ENCODE measurements at regions not wholly inside any gene's neighbourhood (a gene's known extent, or its start where the extent isn't known, plus 50 kb on each side); places are given as distances from the start of the nearest gene placed in this dataset.

- Mint-ChIP-seq H3K9me3 (peaks cover 7% of the 10 kb centered on the region), H3K4me1 (peaks cover 6% of the 10 kb centered on the region), H3K27me3 (ENCODE audit: low read depth) (no peaks in the 10 kb centered on the region), H3K36me3 (ENCODE audit: low read depth) (peaks cover 2% of the 10 kb centered on the region), H3K4me3 (no peak overlapping the region), H3K27ac (no peak overlapping the region)
- no peak for TF ChIP-seq CTCF (IDR thresholded peaks at IDR 0.05; ENCODE audit: unreplicated experiment in 3 of 3)
Measured at GRCh38 chr4:136017556-136017955, 1514.7 kb downstream of the PCDH18 start.

DNA sequence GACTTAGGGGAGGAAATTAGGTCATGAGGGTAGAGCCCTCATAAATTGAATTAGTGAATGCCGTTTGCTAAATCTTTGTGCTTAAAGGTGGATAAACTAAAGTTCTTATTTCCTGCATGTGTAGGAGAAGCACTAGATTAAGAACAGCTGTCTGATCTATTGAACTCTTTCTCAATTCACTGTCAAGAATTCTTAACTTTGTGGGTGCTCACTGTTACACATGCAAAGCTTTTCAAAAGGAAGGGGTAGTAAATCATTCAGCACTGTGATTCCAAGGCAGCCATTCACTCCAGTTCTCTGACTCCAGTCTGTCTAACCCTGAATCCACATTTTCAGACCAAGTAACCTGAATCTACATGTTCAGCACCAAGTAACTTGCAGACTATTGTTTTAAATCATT is 1520.1 kb downstream of the PCDH18 start:
- Mint-ChIP-seq H3K4me3 (no peak overlapping the region), H3K27me3 (ENCODE audit: low read depth) (no peaks in the 10 kb centered on the region), H3K9me3 (no peaks in the 10 kb centered on the region), H3K27ac (peak overlapping the region; percentile 8 to 67 (median 37)), H3K4me1 (peaks cover 12% of the 10 kb centered on the region), H3K36me3 (ENCODE audit: low read depth) (no peaks in the 10 kb centered on the region)
- no peak for TF ChIP-seq CTCF (IDR thresholded peaks at IDR 0.05; ENCODE audit: unreplicated experiment in 3 of 3)

- Mint-ChIP-seq H3K27ac (no peak overlapping the region), H3K4me1 (peaks cover 12% of the 10 kb centered on the region), H3K9me3 (no peaks in the 10 kb centered on the region), H3K4me3 (no peak overlapping the region), H3K36me3 (ENCODE audit: low read depth) (no peaks in the 10 kb centered on the region), H3K27me3 (ENCODE audit: low read depth) (no peaks in the 10 kb centered on the region)
- TF ChIP-seq CTCF (IDR thresholded peaks at IDR 0.05; ENCODE audit: unreplicated experiment in 3 of 3): no peak
Measured at GRCh38 chr4:136009258-136009832, 1522.9 kb downstream of the PCDH18 start.

DNA sequence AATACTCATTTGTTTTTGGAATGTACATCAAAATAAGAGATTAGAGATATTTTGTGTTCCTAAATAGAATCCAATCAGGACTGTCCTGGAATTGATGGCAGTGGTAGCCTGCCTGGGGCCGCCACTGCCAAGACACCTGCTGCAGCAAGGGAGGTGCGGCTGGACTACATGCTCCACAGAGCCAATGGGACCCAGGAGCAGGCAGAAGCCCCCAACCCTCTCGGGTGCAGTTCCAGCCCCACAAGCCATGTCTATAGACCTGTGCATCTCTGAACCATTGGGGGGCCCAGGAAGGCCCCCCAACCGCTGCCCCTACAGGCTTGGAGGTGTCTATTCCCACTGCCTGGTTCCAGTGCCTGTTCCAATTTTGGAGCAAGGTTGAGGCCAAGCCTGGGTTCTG is 1524.3 kb downstream of the PCDH18 start:
- no peaks in the 10 kb centered on the region for H3K9me3 Mint-ChIP-seq
- H3K4me3 Mint-ChIP-seq: no peak overlapping the region
- peaks cover 11% of the 10 kb centered on the region for H3K4me1 Mint-ChIP-seq
- TF ChIP-seq CTCF (IDR thresholded peaks at IDR 0.05; ENCODE audit: unreplicated experiment in 3 of 3): no peak
- H3K27ac Mint-ChIP-seq: no peak overlapping the region
- no peaks in the 10 kb centered on the region for H3K27me3 Mint-ChIP-seq (ENCODE audit: low read depth)
- no peaks in the 10 kb centered on the region for H3K36me3 Mint-ChIP-seq (ENCODE audit: low read depth)

- Mint-ChIP-seq H3K36me3 (ENCODE audit: low read depth) (no peaks in the 10 kb centered on the region), H3K4me1 (no peaks in the 10 kb centered on the region), H3K27ac (no peak overlapping the region), H3K4me3 (no peak overlapping the region), H3K9me3 (no peaks in the 10 kb centered on the region), H3K27me3 (ENCODE audit: low read depth) (no peaks in the 10 kb centered on the region)
- TF ChIP-seq CTCF (IDR thresholded peaks at IDR 0.05; ENCODE audit: unreplicated experiment in 3 of 3): no peak
Measured at GRCh38 chr4:136002316-136002715, 1530.0 kb downstream of the PCDH18 start.

DNA sequence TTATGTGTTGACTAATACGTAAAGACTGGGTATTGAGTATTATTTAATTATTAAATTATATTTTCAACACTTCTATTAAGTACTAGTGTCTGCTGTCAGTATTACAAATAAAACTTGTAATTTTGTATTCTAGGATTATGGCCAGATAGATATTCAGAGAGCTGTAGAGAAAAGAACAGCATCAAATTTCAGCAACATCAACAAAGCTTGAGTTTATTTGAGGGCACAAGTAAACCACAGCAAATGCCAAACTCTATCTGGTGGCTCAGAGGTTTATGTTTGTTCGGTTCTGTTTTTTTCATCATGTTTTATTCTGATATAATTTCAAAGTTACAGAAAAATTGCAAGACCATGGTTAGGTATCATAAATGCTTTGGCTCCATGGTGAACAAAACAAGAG is 1530.5 kb downstream of the PCDH18 start:
- no peaks in the 10 kb centered on the region for H3K27me3 Mint-ChIP-seq (ENCODE audit: low read depth)
- no peak for TF ChIP-seq CTCF (IDR thresholded peaks at IDR 0.05; ENCODE audit: unreplicated experiment in 3 of 3)
- H3K4me3 Mint-ChIP-seq: no peak overlapping the region
- no peaks in the 10 kb centered on the region for H3K9me3 Mint-ChIP-seq
- no peaks in the 10 kb centered on the region for H3K4me1 Mint-ChIP-seq
- no peak overlapping the region for H3K27ac Mint-ChIP-seq
- H3K36me3 Mint-ChIP-seq (ENCODE audit: low read depth): no peaks in the 10 kb centered on the region

Data from nephron (organoid).